ENCODE measurements at regions not wholly inside any gene's neighbourhood (a gene's known extent, or its start where the extent isn't known, plus 50 kb on each side); places are given as distances from the start of the nearest gene placed in this dataset.

DNA sequence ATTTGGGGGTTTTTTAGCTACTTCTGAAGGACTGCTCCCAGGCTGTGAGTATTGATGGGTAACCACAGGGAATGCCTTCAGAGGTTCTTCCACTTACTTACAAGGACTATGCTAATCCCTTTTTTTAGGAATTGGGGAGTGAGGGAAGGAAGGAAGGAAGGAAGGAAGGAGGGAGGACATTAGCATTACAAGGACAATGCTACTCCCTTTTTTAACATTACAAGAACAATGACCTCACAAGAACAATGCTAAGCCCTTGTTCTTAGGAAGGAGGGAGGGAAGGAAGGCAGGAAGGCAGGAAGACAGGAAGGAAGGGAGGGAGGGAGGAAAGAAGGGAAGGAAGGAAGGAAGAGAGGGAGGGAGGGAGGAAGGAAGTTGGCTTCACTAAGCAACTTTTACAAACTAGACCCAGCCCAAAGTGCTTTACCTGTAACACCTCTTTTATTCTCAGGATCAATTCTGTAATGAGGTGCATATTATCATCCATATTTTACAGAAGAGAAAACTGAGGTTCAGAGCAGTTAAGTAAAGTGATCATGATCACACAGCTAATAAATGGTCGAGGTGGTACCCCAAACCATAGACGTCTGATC is 446.8 kb upstream of the JARID2 start:
- no peaks in the 10 kb centered on the region for H3K79me2 ChIP-seq (ENCODE audit: insufficient read depth, low read length)
- H3K4me1 ChIP-seq (ENCODE audit: control insufficient read depth in 1 of 2, insufficient read depth in 2 of 2, low read length in 2 of 2), result peaks cover 0 to 3% of the 10 kb centered on the region in 2 experiments; a peak in 1 of 4 replicates
- H2AFZ ChIP-seq (ENCODE audit: low read depth, low read length, poor library complexity, severe bottlenecking), result no peak overlapping the region
- no peaks in the 10 kb centered on the region for H3K9me2 ChIP-seq (ENCODE audit: insufficient read depth)
- ATAC-seq (no peak), DNase-seq (ENCODE audit: low read depth, low spot score) (no peak)
- intact Hi-C loops (cut with micrococcal nuclease), result no loop called here
- H3K4me3 ChIP-seq (replicated peaks in 1 of 2; ENCODE audit: low read depth in 1 of 2, low read length in 2 of 2), result no peak overlapping the region
- H3K9ac ChIP-seq (ENCODE audit: low read length), result no peak overlapping the region
- H3K27me3 ChIP-seq (ENCODE audit: insufficient read depth, low read length), result no peaks in the 10 kb centered on the region
- H4K20me1 ChIP-seq (ENCODE audit: insufficient read depth), result no peaks in the 10 kb centered on the region
- no peaks in the 10 kb centered on the region for H3K36me3 ChIP-seq (ENCODE audit: control insufficient read depth in 1 of 2, insufficient read depth in 2 of 2, low read length in 2 of 2)
- TF ChIP-seq SRF (IDR thresholded peaks at IDR 0.05; ENCODE audit: low read depth), result no peak
- no peak for TF ChIP-seq ZFX (IDR thresholded peaks at IDR 0.05)
- TF ChIP-seq ELF1 (IDR thresholded peaks at IDR 0.05; ENCODE audit: borderline replicate concordance, low read depth), result no peak
- no peak for TF ChIP-seq YY1 (IDR thresholded peaks at IDR 0.05; ENCODE audit: extremely low read depth, insufficient replicate concordance, low read depth, low read length)
- TF ChIP-seq, protein P1, sequence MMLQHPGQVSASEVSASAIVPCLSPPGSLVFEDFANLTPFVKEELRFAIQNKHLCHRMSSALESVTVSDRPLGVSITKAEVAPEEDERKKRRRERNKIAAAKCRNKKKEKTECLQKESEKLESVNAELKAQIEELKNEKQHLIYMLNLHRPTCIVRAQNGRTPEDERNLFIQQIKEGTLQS (IDR thresholded peaks at IDR 0.05), result no peak
- TF ChIP-seq, protein P2, sequence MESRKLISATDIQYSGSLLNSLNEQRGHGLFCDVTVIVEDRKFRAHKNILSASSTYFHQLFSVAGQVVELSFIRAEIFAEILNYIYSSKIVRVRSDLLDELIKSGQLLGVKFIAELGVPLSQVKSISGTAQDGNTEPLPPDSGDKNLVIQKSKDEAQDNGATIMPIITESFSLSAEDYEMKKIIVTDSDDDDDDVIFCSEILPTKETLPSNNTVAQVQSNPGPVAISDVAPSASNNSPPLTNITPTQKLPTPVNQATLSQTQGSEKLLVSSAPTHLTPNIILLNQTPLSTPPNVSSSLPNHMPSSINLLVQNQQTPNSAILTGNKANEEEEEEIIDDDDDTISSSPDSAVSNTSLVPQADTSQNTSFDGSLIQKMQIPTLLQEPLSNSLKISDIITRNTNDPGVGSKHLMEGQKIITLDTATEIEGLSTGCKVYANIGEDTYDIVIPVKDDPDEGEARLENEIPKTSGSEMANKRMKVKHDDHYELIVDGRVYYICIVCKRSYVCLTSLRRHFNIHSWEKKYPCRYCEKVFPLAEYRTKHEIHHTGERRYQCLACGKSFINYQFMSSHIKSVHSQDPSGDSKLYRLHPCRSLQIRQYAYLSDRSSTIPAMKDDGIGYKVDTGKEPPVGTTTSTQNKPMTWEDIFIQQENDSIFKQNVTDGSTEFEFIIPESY (IDR thresholded peaks at IDR 0.05; ENCODE audit: extremely low read depth, insufficient replicate concordance, low read length), result no peak
- TF ChIP-seq FOSL1 (IDR thresholded peaks at IDR 0.05; ENCODE audit: low read depth), result no peak
- TF ChIP-seq, protein P3, sequence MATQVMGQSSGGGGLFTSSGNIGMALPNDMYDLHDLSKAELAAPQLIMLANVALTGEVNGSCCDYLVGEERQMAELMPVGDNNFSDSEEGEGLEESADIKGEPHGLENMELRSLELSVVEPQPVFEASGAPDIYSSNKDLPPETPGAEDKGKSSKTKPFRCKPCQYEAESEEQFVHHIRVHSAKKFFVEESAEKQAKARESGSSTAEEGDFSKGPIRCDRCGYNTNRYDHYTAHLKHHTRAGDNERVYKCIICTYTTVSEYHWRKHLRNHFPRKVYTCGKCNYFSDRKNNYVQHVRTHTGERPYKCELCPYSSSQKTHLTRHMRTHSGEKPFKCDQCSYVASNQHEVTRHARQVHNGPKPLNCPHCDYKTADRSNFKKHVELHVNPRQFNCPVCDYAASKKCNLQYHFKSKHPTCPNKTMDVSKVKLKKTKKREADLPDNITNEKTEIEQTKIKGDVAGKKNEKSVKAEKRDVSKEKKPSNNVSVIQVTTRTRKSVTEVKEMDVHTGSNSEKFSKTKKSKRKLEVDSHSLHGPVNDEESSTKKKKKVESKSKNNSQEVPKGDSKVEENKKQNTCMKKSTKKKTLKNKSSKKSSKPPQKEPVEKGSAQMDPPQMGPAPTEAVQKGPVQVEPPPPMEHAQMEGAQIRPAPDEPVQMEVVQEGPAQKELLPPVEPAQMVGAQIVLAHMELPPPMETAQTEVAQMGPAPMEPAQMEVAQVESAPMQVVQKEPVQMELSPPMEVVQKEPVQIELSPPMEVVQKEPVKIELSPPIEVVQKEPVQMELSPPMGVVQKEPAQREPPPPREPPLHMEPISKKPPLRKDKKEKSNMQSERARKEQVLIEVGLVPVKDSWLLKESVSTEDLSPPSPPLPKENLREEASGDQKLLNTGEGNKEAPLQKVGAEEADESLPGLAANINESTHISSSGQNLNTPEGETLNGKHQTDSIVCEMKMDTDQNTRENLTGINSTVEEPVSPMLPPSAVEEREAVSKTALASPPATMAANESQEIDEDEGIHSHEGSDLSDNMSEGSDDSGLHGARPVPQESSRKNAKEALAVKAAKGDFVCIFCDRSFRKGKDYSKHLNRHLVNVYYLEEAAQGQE (IDR thresholded peaks at IDR 0.05; ENCODE audit: low read depth), result no peak
- TF ChIP-seq POLR2A (IDR thresholded peaks at IDR 0.05; ENCODE audit: borderline replicate concordance, extremely low read depth, insufficient read depth, insufficient read length), result no peak
- BruUV-seq (replicated peaks), result no TSS peak
- CTCF ChIA-PET, result no interaction called here
- no peak overlapping the region for H3K27ac ChIP-seq (ENCODE audit: low read depth, low read length)
- POLR2A ChIA-PET, result interaction anchor here (1.0 kb wide), 1 partner anchor 8 kb away, joined by 3 read pairs; no protein-coding TSS in a partner anchor
- no peak overlapping the region for H3K4me2 ChIP-seq (ENCODE audit: low read length)
- RAD21 ChIA-PET (ENCODE audit: low non-redundant PET in 1 of 2, low total read pairs in 2 of 2, uncharacterized antibody in 2 of 2, unreplicated experiment in 2 of 2), result no interaction called here
- no peaks in the 10 kb centered on the region for H3K9me3 ChIP-seq (ENCODE audit: control insufficient read depth in 1 of 2, insufficient read depth in 1 of 2, low read depth in 1 of 2, low read length in 2 of 2)

Data from HCT116 (cell line).